ENCODE measurements at regions not wholly inside any gene's neighbourhood (a gene's known extent, or its start where the extent isn't known, plus 50 kb on each side); places are given as distances from the start of the nearest gene placed in this dataset.

GRCh38 chr1:217090060-217090911, 367.1 kb upstream of the ESRRG start:
- Mint-ChIP-seq H3K4me1 (ENCODE audit: low read depth, unreplicated experiment) (peaks cover 12% of the 10 kb centered on the region), H3K27me3 (ENCODE audit: low read depth, unreplicated experiment) (peaks cover 42% of the 10 kb centered on the region), H3K36me3 (ENCODE audit: low read depth, unreplicated experiment) (no peaks in the 10 kb centered on the region), H3K9me3 (ENCODE audit: unreplicated experiment) (no peaks in the 10 kb centered on the region), H3K27ac (ENCODE audit: unreplicated experiment) (peak overlapping the region; percentile 23), H3K4me3 (ENCODE audit: unreplicated experiment) (peak overlapping the region; percentile 81)
- Histone ChIP-seq H3K79me2 (ENCODE audit: insufficient read depth, low read length) (no peaks in the 10 kb centered on the region), H3K27ac (ENCODE audit: low read depth, low read length) (no peak overlapping the region), H3K4me1 (ENCODE audit: insufficient read depth, low read length) (peaks cover 15% of the 10 kb centered on the region), H3K4me3 (ENCODE audit: insufficient read depth, low read depth, low read length) (peak overlapping the region; percentile 70), H3K9me3 (ENCODE audit: insufficient read depth, low read depth, low read length) (no peaks in the 10 kb centered on the region), H3K36me3 (ENCODE audit: insufficient read depth, low read length) (no peaks in the 10 kb centered on the region), H3K4me2 (ENCODE audit: low read length) (peak overlapping the region; percentile 95), H3K27me3 (ENCODE audit: insufficient read depth, low read length) (no peaks in the 10 kb centered on the region), H2AFZ (ENCODE audit: low read depth, low read length) (peak overlapping the region; percentile 90), H4K20me1 (ENCODE audit: insufficient read depth, low read length) (no peaks in the 10 kb centered on the region), H3K9ac (ENCODE audit: low read length) (peak overlapping the region; percentile 69)
- no peak for TF ChIP-seq CTCF (IDR thresholded peaks at IDR 0.05; ENCODE audit: insufficient read depth, low read depth, low read length)
- no peak for TF ChIP-seq EZH2 (IDR thresholded peaks at IDR 0.05; ENCODE audit: insufficient read depth, low read length)
- no peak for DNase-seq (ENCODE audit: low read depth)
- FAIRE-seq, result no peak

GRCh38 chr1:217089361-217090014, 366.3 kb upstream of the ESRRG start:
- H3K79me2 ChIP-seq (ENCODE audit: insufficient read depth, low read length), result no peaks in the 10 kb centered on the region
- no peaks in the 10 kb centered on the region for H3K36me3 ChIP-seq (ENCODE audit: insufficient read depth, low read length)
- H3K27me3 ChIP-seq (ENCODE audit: insufficient read depth, low read length), result no peaks in the 10 kb centered on the region
- peak; percentile 51 for DNase-seq (ENCODE audit: low read depth)
- Mint-ChIP-seq H3K36me3 (ENCODE audit: low read depth, unreplicated experiment) (no peaks in the 10 kb centered on the region), H3K4me1 (ENCODE audit: low read depth, unreplicated experiment) (peaks cover 12% of the 10 kb centered on the region), H3K27me3 (ENCODE audit: low read depth, unreplicated experiment) (peaks cover 41% of the 10 kb centered on the region), H3K9me3 (ENCODE audit: unreplicated experiment) (no peaks in the 10 kb centered on the region), H3K27ac (ENCODE audit: unreplicated experiment) (no peak overlapping the region), H3K4me3 (ENCODE audit: unreplicated experiment) (peak overlapping the region; percentile 81)
- TF ChIP-seq EZH2 (IDR thresholded peaks at IDR 0.05; ENCODE audit: insufficient read depth, low read length) (no peak), CTCF (IDR thresholded peaks at IDR 0.05; ENCODE audit: insufficient read depth, low read depth, low read length) (no peak)
- no peaks in the 10 kb centered on the region for H3K9me3 ChIP-seq (ENCODE audit: insufficient read depth, low read depth, low read length)
- peak overlapping the region; percentile 44 for H3K27ac ChIP-seq (ENCODE audit: low read depth, low read length)
- peak overlapping the region; percentile 70 for H3K4me3 ChIP-seq (ENCODE audit: insufficient read depth, low read depth, low read length)
- H3K4me1 ChIP-seq (ENCODE audit: insufficient read depth, low read length), result peaks cover 15% of the 10 kb centered on the region
- H2AFZ ChIP-seq (ENCODE audit: low read depth, low read length), result peak overlapping the region; percentile 90
- peak overlapping the region; percentile 95 for H3K4me2 ChIP-seq (ENCODE audit: low read length)
- FAIRE-seq, result no peak
- no peaks in the 10 kb centered on the region for H4K20me1 ChIP-seq (ENCODE audit: insufficient read depth, low read length)
- peak overlapping the region; percentile 83 for H3K9ac ChIP-seq (ENCODE audit: low read length)
